B cell (primary cell): ENCODE measurements at regions not wholly inside any gene's neighbourhood (a gene's known extent, or its start where the extent isn't known, plus 50 kb on each side); places are given as distances from the start of the nearest gene placed in this dataset.

Source experiments
- ATAC-seq: fragments of 200-7000 bp; cut with Tn5 transposase; one replicate; pipeline ENCODE4 v1.10.0; 2021; ENCODE audit warnings: low read depth, mild to moderate bottlenecking, moderate number of reproducible peaks, moderate library complexity
- CTCF ChIA-PET: fragments of 350-600 bp; sonication (Branson Sonifier 250); formaldehyde crosslinking; loops from one replicate; lab custom pipeline; 2021; ENCODE audit warnings: antibody characterized with exemption, inconsistent platforms; lab: Charles Lee
- POLR2A ChIA-PET: fragments of 350-600 bp; sonication (Branson Sonifier 250); formaldehyde crosslinking; loops from one replicate; lab custom pipeline; 2021; ENCODE audit warnings: antibody characterized with exemption; lab: Charles Lee
- DNase-seq: peaks from one replicate; pipeline ENCODE4 v3.0.0; 2013
- H2AFZ ChIP-seq: 2 replicates; pipeline ENCODE4 v1.6.1; 2012; ENCODE audit warnings: mild to moderate bottlenecking, low read depth, low read length; ENCODE audit not compliant: insufficient read depth, poor library complexity, severe bottlenecking
- H3K27ac ChIP-seq, 2 donors: 1 replicate in 1 of 2; 2 replicates in 1 of 2; pipeline ENCODE4 v1.5.1; 2012 to 2013; ENCODE audit warnings: low read length in 2 of 2, mild to moderate bottlenecking in 2 of 2, moderate library complexity in 1 of 2
- H3K27me3 ChIP-seq, 4 experiments: fragments of 200-600 bp in 1 of 4; sonication (generic) in 1 of 4; replicated peaks in 1 of 4; 1 replicate in 2 of 4; 2 replicates in 2 of 4; pipeline versions ENCODE4 v1.6.1 to v1.7.0; 2013 to 2016; ENCODE audit warnings: low read length in 3 of 4, mild to moderate bottlenecking in 2 of 4, mixed read lengths in 1 of 4, moderate library complexity in 1 of 4; ENCODE audit not compliant: insufficient read depth in 4 of 4, control insufficient read depth in 3 of 4; ENCODE audit errors: control extremely low read depth in 1 of 4
- H3K36me3 ChIP-seq, 2 experiments: replicated peaks in 1 of 2; 1 replicate in 1 of 2; 2 replicates in 1 of 2; pipeline versions ENCODE4 v1.6.1 to v1.7.1; 2013; ENCODE audit warnings: low read length in 1 of 2; ENCODE audit not compliant: insufficient read depth in 2 of 2, control insufficient read depth in 1 of 2; ENCODE audit errors: control extremely low read depth in 1 of 2, extremely low read depth in 1 of 2
- H3K4me1 ChIP-seq, 2 donors: fragments of 200-600 bp in 1 of 2; sonication (generic) in 1 of 2; 1 replicate in 1 of 2; 2 replicates in 1 of 2; pipeline versions ENCODE4 v1.5.1 to v1.6.1; 2013 to 2017; ENCODE audit warnings: low read length in 2 of 2; ENCODE audit not compliant: control insufficient read depth in 2 of 2, insufficient read depth in 2 of 2
- H3K4me2 ChIP-seq: replicated peaks from 2 replicates; pipeline ENCODE3; 2012; ENCODE audit warnings: mild to moderate bottlenecking, low read depth, low read length; ENCODE audit not compliant: poor library complexity, severe bottlenecking
- H3K4me3 ChIP-seq, 5 experiments: fragments of 200-600 bp in 1 of 5; sonication (generic) in 1 of 5; 1 replicate in 3 of 5; 2 replicates in 2 of 5; pipeline versions ENCODE4 v1.5.1 to v1.7.0; 2011 to 2016; ENCODE audit warnings: low read length in 4 of 5, mild to moderate bottlenecking in 4 of 5, low read depth in 2 of 5, control low read depth in 1 of 5, moderate library complexity in 1 of 5; ENCODE audit not compliant: insufficient read depth in 1 of 5; ENCODE audit errors: control extremely low read depth in 1 of 5, extremely low read depth in 1 of 5
- H3K79me2 ChIP-seq: fragments of 200-600 bp; sonication (generic); one replicate; pipeline ENCODE4 v1.6.0; 2016; ENCODE audit warnings: low read length; ENCODE audit not compliant: control insufficient read depth, insufficient read depth
- H3K9ac ChIP-seq: fragments of 200-600 bp; sonication (generic); 2 replicates; pipeline ENCODE4 v1.6.1; 2017; ENCODE audit warnings: mild to moderate bottlenecking, low read length, moderate library complexity
- H3K9me3 ChIP-seq, 3 donors: one replicate each; pipeline versions ENCODE4 v1.6.1 to v1.7.1; 2013; ENCODE audit warnings: low read length in 2 of 3; ENCODE audit not compliant: control insufficient read depth in 2 of 3, insufficient read depth in 1 of 3; ENCODE audit errors: control extremely low read depth in 1 of 3
- H4K20me1 ChIP-seq: 2 replicates; pipeline ENCODE4 v1.6.0; 2012; ENCODE audit warnings: mild to moderate bottlenecking, low read length; ENCODE audit not compliant: insufficient read depth, control insufficient read depth, poor library complexity, severe bottlenecking
- H3K27ac Mint-ChIP-seq: one replicate; pipeline ENCODE4 v1.8.0; 2021; ENCODE audit warnings: mixed read lengths
- H3K27me3 Mint-ChIP-seq: one replicate; pipeline ENCODE4 v1.8.0; 2021; ENCODE audit warnings: mixed read lengths
- H3K4me1 Mint-ChIP-seq: one replicate; pipeline ENCODE4 v1.8.0; 2021; ENCODE audit warnings: mixed read lengths
- H3K4me3 Mint-ChIP-seq: one replicate; pipeline ENCODE4 v1.8.0; 2021; ENCODE audit warnings: mixed read lengths
- H3K9me3 Mint-ChIP-seq: one replicate; pipeline ENCODE4 v1.8.0; 2022; ENCODE audit warnings: mixed read lengths; ENCODE audit not compliant: insufficient read depth
- CTCF ChIP-seq: fragments of 200-600 bp; IDR thresholded peaks from one replicate; pipeline ENCODE4 v1.8.0; 2022; ENCODE audit warnings: antibody characterized with exemption, mild to moderate bottlenecking
- EZH2 ChIP-seq: IDR thresholded peaks from 2 replicates; pipeline ENCODE4 v1.6.1; 2012; ENCODE audit warnings: borderline replicate concordance, low read depth, mild to moderate bottlenecking, moderate library complexity, low read length; ENCODE audit not compliant: insufficient read depth, poor library complexity, severe bottlenecking
- WGBS: methylation state at CpG from one replicate; pipeline ENCODE4 v1.1.5; 2013; ENCODE audit warnings: missing lambda C conversion rate; ENCODE audit not compliant: insufficient coverage; 5-methylcytosine and 5-hydroxymethylcytosine counted together
- intact Hi-C: fragments of 100-400 bp; cut with micrococcal nuclease; formaldehyde crosslinking; loops from one replicate; pipeline ENCODE4 v1.10.0; 2022

- intact Hi-C loops = no loop called here
- H2AFZ ChIP-seq = no peak overlapping the region
- WGBS = no CpG with 5 or more reads among the region's 2 CpGs
Observed at GRCh38 chr7:94781236-94781635, 125.3 kb upstream of the SGCE start.

GRCh38 chr7:94782777-94783176, 124.6 kb upstream of the PPP1R9A start:
- H3K27ac Mint-ChIP-seq = no peak overlapping the region
- 90% methylated on average over 8 of the region's 8 CpGs for WGBS
- Histone ChIP-seq H3K27me3 (no peaks in the 10 kb centered on the region), H3K27ac (no peak overlapping the region), H3K4me3 (no peak overlapping the region), H2AFZ (no peak overlapping the region), H3K4me2 (no peak overlapping the region), H3K9me3 (no peaks in the 10 kb centered on the region), H4K20me1 (no peaks in the 10 kb centered on the region), H3K9ac (no peak overlapping the region), H3K36me3 (no peaks in the 10 kb centered on the region), H3K4me1 (no peaks in the 10 kb centered on the region), H3K79me2 (no peaks in the 10 kb centered on the region)
- no peaks in the 10 kb centered on the region for H3K4me1 Mint-ChIP-seq
- no peak overlapping the region for H3K4me3 Mint-ChIP-seq
- TF ChIP-seq CTCF (no peak), EZH2 (no peak)
- no peak for DNase-seq
- H3K9me3 Mint-ChIP-seq = peaks cover 2% of the 10 kb centered on the region
- ATAC-seq = no peak
- POLR2A ChIA-PET = no interaction called here
- H3K27me3 Mint-ChIP-seq = no peaks in the 10 kb centered on the region
- intact Hi-C loops = no loop called here
- CTCF ChIA-PET = no interaction called here

More at GRCh38 chr7:94781236-94781635, 125.3 kb upstream of the SGCE start:
- CTCF ChIA-PET = no interaction called here
- H3K27ac Mint-ChIP-seq = no peak overlapping the region
- no peak overlapping the region for H3K9ac ChIP-seq
- H3K27me3 ChIP-seq = no peaks in the 10 kb centered on the region
- DNase-seq (no peak), ATAC-seq (no peak)
- peaks cover 0 to 4% (median 0%) of the 10 kb centered on the region in 3 donors for H3K9me3 ChIP-seq
- no peaks in the 10 kb centered on the region for H3K27me3 Mint-ChIP-seq
- H3K4me1 Mint-ChIP-seq = no peaks in the 10 kb centered on the region
- no peak overlapping the region for H3K27ac ChIP-seq
- H3K79me2 ChIP-seq = no peaks in the 10 kb centered on the region
- no peaks in the 10 kb centered on the region for H3K36me3 ChIP-seq
- no peak overlapping the region for H3K4me2 ChIP-seq
- H4K20me1 ChIP-seq = no peaks in the 10 kb centered on the region
- H3K9me3 Mint-ChIP-seq = peaks cover 6% of the 10 kb centered on the region
- H3K4me3 ChIP-seq = no peak overlapping the region
- H3K4me3 Mint-ChIP-seq = no peak overlapping the region
- no peak for TF ChIP-seq CTCF
- no peak for TF ChIP-seq EZH2
- POLR2A ChIA-PET = no interaction called here
- no peaks in the 10 kb centered on the region for H3K4me1 ChIP-seq
